Hematopoietic multipotent progenitor cell treated with erythropoietin and hydrocortisone succinate and interleukin-3 and kit ligand, for 8 days (in vitro differentiated cells): ENCODE measurements at regions not wholly inside any gene's neighbourhood (a gene's known extent, or its start where the extent isn't known, plus 50 kb on each side); places are given as distances from the start of the nearest gene placed in this dataset.
"Not testable (repeated sequence)": the region's sequence is repeated elsewhere in the genome, so short reads cannot be mapped to it uniquely, and the experiment has no call there.

Experiments used
- DNase-seq: peaks from one replicate; pipeline ENCODE4 v3.0.0-alpha.2; 2015

GRCh38 chr21:14321042-14321441 lies 61.9 kb downstream of the HSPA13 start:
- DNase-seq, result no peak

- DNase-seq, result no peak
Measured at GRCh38 chr21:14319805-14320204, 63.1 kb downstream of the HSPA13 start.

- DNase-seq, result no peak
Measured at GRCh38 chr21:14318578-14318977, 64.4 kb downstream of the HSPA13 start.

- no peak for DNase-seq
Measured at GRCh38 chr21:14317507-14317906, 65.4 kb downstream of the HSPA13 start.

GRCh38 chr21:14313300-14313699 lies 69.6 kb downstream of the HSPA13 start:
- no peak for DNase-seq

GRCh38 chr21:14312871-14313270 lies 70.1 kb downstream of the HSPA13 start:
- no peak for DNase-seq

GRCh38 chr21:14308234-14308633 lies 74.7 kb downstream of the HSPA13 start:
- DNase-seq, result peak; percentile 8

GRCh38 chr21:14306126-14306907 lies 76.6 kb downstream of the HSPA13 start:
- peak; percentile 27 for DNase-seq

GRCh38 chr21:14303731-14304488 lies 79.0 kb downstream of the HSPA13 start:
- DNase-seq, result no peak

GRCh38 chr21:14300074-14300473 lies 82.9 kb downstream of the HSPA13 start:
- DNase-seq, result no peak

GRCh38 chr21:14290576-14290975 lies 74.6 kb downstream of the RBM11 start:
- no peak for DNase-seq

GRCh38 chr21:14288922-14289321 lies 73.0 kb downstream of the RBM11 start:
- no peak for DNase-seq

- no peak for DNase-seq
Measured at GRCh38 chr21:14285147-14285761, 69.3 kb downstream of the RBM11 start.

- peak; percentile 18 for DNase-seq
Measured at GRCh38 chr21:14284481-14284880, 68.5 kb downstream of the RBM11 start.

- not testable (repeated sequence) for DNase-seq
Measured at GRCh38 chr21:14281188-14281900, 65.4 kb downstream of the RBM11 start.
